ENCODE measurements at regions not wholly inside any gene's neighbourhood (a gene's known extent, or its start where the extent isn't known, plus 50 kb on each side); places are given as distances from the start of the nearest gene placed in this dataset.

- intact Hi-C loops (cut with micrococcal nuclease; ENCODE audit: unreplicated experiment) = no loop called here
- CTCF ChIA-PET = no interaction called here
- H3K4me1 ChIP-seq (ENCODE audit: control insufficient read depth, insufficient read depth, low read length) = no peaks in the 10 kb centered on the region
- H3K4me3 ChIP-seq (ENCODE audit: low read depth in 2 of 2, low read length in 2 of 2) = no peak overlapping the region
- DNase-seq (ENCODE audit: low read depth, low spot score) = no peak
- no peak for ATAC-seq
- no peak overlapping the region for H3K27ac ChIP-seq (ENCODE audit: low read length)
- no peaks in the 10 kb centered on the region for H3K27me3 ChIP-seq (ENCODE audit: control insufficient read depth, insufficient read depth, low read length)
- no TSS peak for BruUV-seq (replicated peaks)
- TF ChIP-seq REST (IDR thresholded peaks at IDR 0.05; ENCODE audit: insufficient read depth in 1 of 2, low read depth in 2 of 2, low read length in 1 of 2) = no peak
- no peak for TF ChIP-seq TCF7L2 (IDR thresholded peaks at IDR 0.05; ENCODE audit: low read depth, low read length)
- no peak for TF ChIP-seq SIN3A (IDR thresholded peaks at IDR 0.05; ENCODE audit: borderline replicate concordance, insufficient read depth, low read depth, low read length)
- TF ChIP-seq, protein P1, sequence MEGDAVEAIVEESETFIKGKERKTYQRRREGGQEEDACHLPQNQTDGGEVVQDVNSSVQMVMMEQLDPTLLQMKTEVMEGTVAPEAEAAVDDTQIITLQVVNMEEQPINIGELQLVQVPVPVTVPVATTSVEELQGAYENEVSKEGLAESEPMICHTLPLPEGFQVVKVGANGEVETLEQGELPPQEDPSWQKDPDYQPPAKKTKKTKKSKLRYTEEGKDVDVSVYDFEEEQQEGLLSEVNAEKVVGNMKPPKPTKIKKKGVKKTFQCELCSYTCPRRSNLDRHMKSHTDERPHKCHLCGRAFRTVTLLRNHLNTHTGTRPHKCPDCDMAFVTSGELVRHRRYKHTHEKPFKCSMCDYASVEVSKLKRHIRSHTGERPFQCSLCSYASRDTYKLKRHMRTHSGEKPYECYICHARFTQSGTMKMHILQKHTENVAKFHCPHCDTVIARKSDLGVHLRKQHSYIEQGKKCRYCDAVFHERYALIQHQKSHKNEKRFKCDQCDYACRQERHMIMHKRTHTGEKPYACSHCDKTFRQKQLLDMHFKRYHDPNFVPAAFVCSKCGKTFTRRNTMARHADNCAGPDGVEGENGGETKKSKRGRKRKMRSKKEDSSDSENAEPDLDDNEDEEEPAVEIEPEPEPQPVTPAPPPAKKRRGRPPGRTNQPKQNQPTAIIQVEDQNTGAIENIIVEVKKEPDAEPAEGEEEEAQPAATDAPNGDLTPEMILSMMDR (IDR thresholded peaks at IDR 0.05) = no peak
- TF ChIP-seq POLR2AphosphoS5 (IDR thresholded peaks at IDR 0.05; ENCODE audit: low read depth, low read length) = no peak
- in situ Hi-C loops (cut with HindIII; ENCODE audit: low pct_unique_long_range_greater_than_20kb, low sequenced_read_pairs) = no loop called here
- no peaks in the 10 kb centered on the region for H3K9me3 ChIP-seq (ENCODE audit: control insufficient read depth, insufficient read depth, low read depth, low read length)
- no peaks in the 10 kb centered on the region for H3K36me3 ChIP-seq (ENCODE audit: control insufficient read depth, insufficient read depth, low read length)
- POLR2A ChIA-PET = no interaction called here
Measured at GRCh38 chr12:91511795-91512420, 329.3 kb upstream of the DCN start.

DNA sequence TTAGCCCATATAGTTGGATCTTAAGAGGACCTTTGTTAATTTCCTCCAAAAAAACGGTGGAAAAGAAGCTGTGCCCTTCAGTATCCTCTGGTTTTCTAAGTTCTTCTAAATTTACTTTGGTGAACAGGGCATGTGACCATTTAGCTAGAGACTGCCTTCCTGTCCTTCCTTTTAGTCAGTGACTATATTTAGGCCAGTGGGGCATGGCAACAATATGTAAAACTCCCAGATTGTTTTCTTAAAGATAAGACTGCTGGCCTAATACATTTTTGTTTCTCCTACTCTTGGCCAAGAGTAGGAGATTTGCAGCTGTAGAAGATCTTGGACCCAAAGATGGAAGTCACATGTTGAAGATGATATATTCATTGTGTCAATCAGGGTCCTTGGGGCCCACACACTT is 325.1 kb upstream of the DCN start:
- Histone ChIP-seq H3K36me3 (ENCODE audit: control insufficient read depth, insufficient read depth, low read length) (no peaks in the 10 kb centered on the region), H3K27ac (ENCODE audit: low read length) (no peak overlapping the region), H3K4me3 (ENCODE audit: low read depth in 2 of 2, low read length in 2 of 2) (no peak overlapping the region), H3K9me3 (ENCODE audit: control insufficient read depth, insufficient read depth, low read depth, low read length) (no peaks in the 10 kb centered on the region), H3K4me1 (ENCODE audit: control insufficient read depth, insufficient read depth, low read length) (no peaks in the 10 kb centered on the region), H3K27me3 (ENCODE audit: control insufficient read depth, insufficient read depth, low read length) (no peaks in the 10 kb centered on the region)
- ATAC-seq = no peak
- BruUV-seq (replicated peaks) = no TSS peak
- POLR2A ChIA-PET = no interaction called here
- CTCF ChIA-PET = no interaction called here
- intact Hi-C loops (cut with micrococcal nuclease; ENCODE audit: unreplicated experiment) (no loop called here), in situ Hi-C loops (cut with HindIII; ENCODE audit: low pct_unique_long_range_greater_than_20kb, low sequenced_read_pairs) (no loop called here)
- DNase-seq (ENCODE audit: low read depth, low spot score) = no peak
- no peak for TF ChIP-seq POLR2AphosphoS5 (IDR thresholded peaks at IDR 0.05; ENCODE audit: low read depth, low read length)
- TF ChIP-seq SIN3A (IDR thresholded peaks at IDR 0.05; ENCODE audit: borderline replicate concordance, insufficient read depth, low read depth, low read length) = no peak
- TF ChIP-seq TCF7L2 (IDR thresholded peaks at IDR 0.05; ENCODE audit: low read depth, low read length) = no peak
- TF ChIP-seq, protein P1 (IDR thresholded peaks at IDR 0.05) = no peak
- TF ChIP-seq REST (IDR thresholded peaks at IDR 0.05; ENCODE audit: insufficient read depth in 1 of 2, low read depth in 2 of 2, low read length in 1 of 2) = no peak
